Tibial nerve (tissue), 3 donors: ENCODE measurements at regions not wholly inside any gene's neighbourhood (a gene's known extent, or its start where the extent isn't known, plus 50 kb on each side); places are given as distances from the start of the nearest gene placed in this dataset.

Source experiments
- CTCF ChIP-seq, 5 experiments: fragments of 200-600 bp in 3 of 5; fragments of 450-650 bp in 2 of 5; sonication (generic) in 3 of 5; IDR thresholded peaks; one replicate each; pipeline ENCODE4 v1.5.1; 2016 to 2019; ENCODE audit warnings: antibody characterized with exemption in 5 of 5, mild to moderate bottlenecking in 3 of 5, moderate library complexity in 2 of 5
- POLR2A ChIP-seq, 2 donors: fragments of 450-650 bp; IDR thresholded peaks; one replicate each; pipeline ENCODE4 v1.6.1; 2017; ENCODE audit warnings: antibody characterized with exemption in 2 of 2, mild to moderate bottlenecking in 2 of 2, moderate library complexity in 2 of 2

DNA sequence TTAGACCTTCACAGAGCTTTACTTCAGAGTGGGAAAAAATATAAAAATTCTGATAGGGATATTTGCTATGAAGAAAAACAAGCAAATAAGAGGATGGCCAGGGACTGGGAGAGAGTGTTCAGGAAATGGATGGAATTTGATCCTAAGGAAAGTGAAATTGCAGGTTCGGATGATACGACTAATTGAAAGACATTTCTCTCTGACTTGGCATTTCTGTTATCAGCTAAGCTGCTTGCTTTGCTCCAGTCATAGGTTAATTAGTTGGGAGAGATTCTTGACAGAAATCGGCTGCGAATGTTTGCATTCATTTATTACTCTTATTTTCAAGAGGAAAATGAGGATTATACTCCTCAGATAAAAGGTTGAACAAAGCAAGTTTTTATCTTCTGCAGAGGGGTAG is 808.7 kb upstream of the NECTIN3 start:
- TF ChIP-seq CTCF (IDR thresholded peaks at IDR 0.05) (no peak), POLR2A (IDR thresholded peaks at IDR 0.05) (no peak)
